ENCODE measurements at regions not wholly inside any gene's neighbourhood (a gene's known extent, or its start where the extent isn't known, plus 50 kb on each side); places are given as distances from the start of the nearest gene placed in this dataset.
A peak's percentile ranks its signal among the peaks of the same experiment; 100 is the strongest.

- H2BK12ac ChIP-seq (ENCODE audit: low read length), result no peak overlapping the region
- no CpG with 5 or more reads among the region's 5 CpGs for WGBS, 2 donors (ENCODE audit: extremely low coverage in 2 of 2, insufficient read length in 2 of 2, insufficient replicate concordance in 1 of 2)
These were observed 217.3 kb downstream of the SHQ1 start for GRCh38 chr3:72630969-72631344.

GRCh38 chr3:72630327-72630968 is 217.8 kb downstream of the SHQ1 start:
- no peak overlapping the region for H2AK5ac ChIP-seq (ENCODE audit: low read depth, low read length)
- H3K14ac ChIP-seq (ENCODE audit: low read length), result no peak overlapping the region
- H3K27ac ChIP-seq (replicated peaks; ENCODE audit: low read length), result no peak overlapping the region
- no peak overlapping the region for H2BK15ac ChIP-seq (ENCODE audit: low read length)
- no peak overlapping the region for H3K4ac ChIP-seq (ENCODE audit: low read length)
- no peak overlapping the region for H2BK120ac ChIP-seq (ENCODE audit: low read depth, low read length)
- H3K79me1 ChIP-seq (ENCODE audit: low read depth, low read length), result no peaks in the 10 kb centered on the region
- H3K18ac ChIP-seq (ENCODE audit: low read length), result no peak overlapping the region
- H3K36me3 ChIP-seq (replicated peaks in 1 of 2; ENCODE audit: control insufficient read depth in 2 of 2, insufficient read depth in 2 of 2, low read length in 2 of 2), result no peaks in the 10 kb centered on the region
- no peak for DNase-seq (ENCODE audit: low spot score)
- peaks cover 0 to 6% of the 10 kb centered on the region in 2 donors for H3K4me1 ChIP-seq (ENCODE audit: control insufficient read depth in 2 of 2, insufficient read depth in 1 of 2, low read depth in 1 of 2, low read length in 2 of 2)
- peaks cover 0 to 16% (median 0%) of the 10 kb centered on the region in 3 experiments for H3K27me3 ChIP-seq (ENCODE audit: control insufficient read depth in 3 of 3, insufficient read depth in 3 of 3, low read depth in 1 of 3, low read length in 3 of 3)
- no peak overlapping the region for H2BK5ac ChIP-seq (ENCODE audit: low read length)
- H4K8ac ChIP-seq (ENCODE audit: low read depth, low read length), result no peak overlapping the region
- H3K4me3 ChIP-seq (ENCODE audit: low read length in 2 of 2), result no peak overlapping the region
- no peak overlapping the region for H4K91ac ChIP-seq (ENCODE audit: low read depth, low read length, poor library complexity)
- H3K23ac ChIP-seq (ENCODE audit: low read depth, low read length, poor library complexity), result no peak overlapping the region
- no CpG with 5 or more reads among the region's 8 CpGs for WGBS, 2 donors (ENCODE audit: extremely low coverage in 2 of 2, insufficient read length in 2 of 2, insufficient replicate concordance in 1 of 2)
- no peak overlapping the region for H3K4me2 ChIP-seq (ENCODE audit: insufficient read depth, low read length, poor library complexity, severe bottlenecking)
- H2AFZ ChIP-seq (ENCODE audit: low read length), result no peak overlapping the region
- no peaks in the 10 kb centered on the region for H3K9me3 ChIP-seq (replicated peaks in 1 of 2; ENCODE audit: control insufficient read depth in 2 of 2, insufficient read depth in 1 of 2, low read depth in 1 of 2, low read length in 2 of 2)
- no peak overlapping the region for H2BK12ac ChIP-seq (ENCODE audit: low read length)
- no peak overlapping the region for H3K9ac ChIP-seq (ENCODE audit: low read depth, low read length, poor library complexity)

More at GRCh38 chr3:72630969-72631344, 217.3 kb downstream of the SHQ1 start:
- Histone ChIP-seq H3K4me3 (ENCODE audit: low read length in 2 of 2) (no peak overlapping the region), H3K36me3 (replicated peaks in 1 of 2; ENCODE audit: control insufficient read depth in 2 of 2, insufficient read depth in 2 of 2, low read length in 2 of 2) (no peaks in the 10 kb centered on the region), H2AK5ac (ENCODE audit: low read depth, low read length) (no peak overlapping the region), H3K9me3 (replicated peaks in 1 of 2; ENCODE audit: control insufficient read depth in 2 of 2, insufficient read depth in 1 of 2, low read depth in 1 of 2, low read length in 2 of 2) (no peaks in the 10 kb centered on the region), H3K14ac (ENCODE audit: low read length) (no peak overlapping the region), H3K9ac (ENCODE audit: low read depth, low read length, poor library complexity) (no peak overlapping the region), H3K27ac (replicated peaks; ENCODE audit: low read length) (no peak overlapping the region), H3K4me2 (ENCODE audit: insufficient read depth, low read length, poor library complexity, severe bottlenecking) (no peak overlapping the region), H4K91ac (ENCODE audit: low read depth, low read length, poor library complexity) (no peak overlapping the region), H3K27me3 (ENCODE audit: control insufficient read depth in 3 of 3, insufficient read depth in 3 of 3, low read depth in 1 of 3, low read length in 3 of 3) (peaks cover 0 to 11% (median 0%) of the 10 kb centered on the region in 3 experiments), H3K4me1 (ENCODE audit: control insufficient read depth in 2 of 2, insufficient read depth in 1 of 2, low read depth in 1 of 2, low read length in 2 of 2) (peaks cover 0 to 6% of the 10 kb centered on the region in 2 donors), H3K79me1 (ENCODE audit: low read depth, low read length) (no peaks in the 10 kb centered on the region), H3K4ac (ENCODE audit: low read length) (no peak overlapping the region), H2BK15ac (ENCODE audit: low read length) (no peak overlapping the region), H2AFZ (ENCODE audit: low read length) (no peak overlapping the region), H2BK120ac (ENCODE audit: low read depth, low read length) (no peak overlapping the region), H4K8ac (ENCODE audit: low read depth, low read length) (no peak overlapping the region), H3K23ac (ENCODE audit: low read depth, low read length, poor library complexity) (no peak overlapping the region), H2BK5ac (ENCODE audit: low read length) (no peak overlapping the region), H3K18ac (ENCODE audit: low read length) (no peak overlapping the region)
- DNase-seq (ENCODE audit: low spot score), result no peak

- Histone ChIP-seq H2BK15ac (ENCODE audit: low read length) (no peak overlapping the region), H4K8ac (ENCODE audit: low read depth, low read length) (no peak overlapping the region), H2BK120ac (ENCODE audit: low read depth, low read length) (no peak overlapping the region), H2AK5ac (ENCODE audit: low read depth, low read length) (no peak overlapping the region), H3K4me1 (ENCODE audit: control insufficient read depth in 2 of 2, insufficient read depth in 1 of 2, low read depth in 1 of 2, low read length in 2 of 2) (peaks cover 0 to 6% of the 10 kb centered on the region in 2 donors), H3K14ac (ENCODE audit: low read length) (no peak overlapping the region), H2BK12ac (ENCODE audit: low read length) (no peak overlapping the region), H3K9me3 (replicated peaks in 1 of 2; ENCODE audit: control insufficient read depth in 2 of 2, insufficient read depth in 1 of 2, low read depth in 1 of 2, low read length in 2 of 2) (no peaks in the 10 kb centered on the region), H4K91ac (ENCODE audit: low read depth, low read length, poor library complexity) (no peak overlapping the region), H3K4ac (ENCODE audit: low read length) (no peak overlapping the region), H3K9ac (ENCODE audit: low read depth, low read length, poor library complexity) (no peak overlapping the region), H3K4me3 (ENCODE audit: low read length in 2 of 2) (no peak overlapping the region), H3K18ac (ENCODE audit: low read length) (no peak overlapping the region), H2AFZ (ENCODE audit: low read length) (no peak overlapping the region), H3K36me3 (replicated peaks in 1 of 2; ENCODE audit: control insufficient read depth in 2 of 2, insufficient read depth in 2 of 2, low read length in 2 of 2) (no peaks in the 10 kb centered on the region), H3K79me1 (ENCODE audit: low read depth, low read length) (no peaks in the 10 kb centered on the region), H3K27me3 (ENCODE audit: control insufficient read depth in 3 of 3, insufficient read depth in 3 of 3, low read depth in 1 of 3, low read length in 3 of 3) (peaks cover 0 to 17% (median 0%) of the 10 kb centered on the region in 3 experiments), H3K4me2 (ENCODE audit: insufficient read depth, low read length, poor library complexity, severe bottlenecking) (no peak overlapping the region), H3K23ac (ENCODE audit: low read depth, low read length, poor library complexity) (no peak overlapping the region), H3K27ac (replicated peaks; ENCODE audit: low read length) (no peak overlapping the region), H2BK5ac (ENCODE audit: low read length) (no peak overlapping the region)
- no peak for DNase-seq (ENCODE audit: low spot score)
- no CpG with 5 or more reads among the region's 3 CpGs for WGBS, 2 donors (ENCODE audit: extremely low coverage in 2 of 2, insufficient read length in 2 of 2, insufficient replicate concordance in 1 of 2)
These were observed 219.0 kb downstream of the SHQ1 start for GRCh38 chr3:72629191-72629631.

- Histone ChIP-seq H3K4me3 (ENCODE audit: low read length in 2 of 2) (no peak overlapping the region), H4K8ac (ENCODE audit: low read depth, low read length) (no peak overlapping the region), H2AK5ac (ENCODE audit: low read depth, low read length) (no peak overlapping the region), H3K4me1 (ENCODE audit: control insufficient read depth in 2 of 2, insufficient read depth in 1 of 2, low read depth in 1 of 2, low read length in 2 of 2) (peaks cover 0 to 6% of the 10 kb centered on the region in 2 donors), H3K9ac (ENCODE audit: low read depth, low read length, poor library complexity) (no peak overlapping the region), H3K18ac (ENCODE audit: low read length) (peak overlapping the region; percentile 31), H2BK5ac (ENCODE audit: low read length) (no peak overlapping the region), H3K27me3 (ENCODE audit: control insufficient read depth in 3 of 3, insufficient read depth in 3 of 3, low read depth in 1 of 3, low read length in 3 of 3) (peaks cover 0 to 18% (median 0%) of the 10 kb centered on the region in 3 experiments), H2BK12ac (ENCODE audit: low read length) (no peak overlapping the region), H3K14ac (ENCODE audit: low read length) (no peak overlapping the region), H2BK15ac (ENCODE audit: low read length) (no peak overlapping the region), H3K36me3 (replicated peaks in 1 of 2; ENCODE audit: control insufficient read depth in 2 of 2, insufficient read depth in 2 of 2, low read length in 2 of 2) (no peaks in the 10 kb centered on the region), H4K91ac (ENCODE audit: low read depth, low read length, poor library complexity) (no peak overlapping the region), H3K4me2 (ENCODE audit: insufficient read depth, low read length, poor library complexity, severe bottlenecking) (no peak overlapping the region), H3K9me3 (replicated peaks in 1 of 2; ENCODE audit: control insufficient read depth in 2 of 2, insufficient read depth in 1 of 2, low read depth in 1 of 2, low read length in 2 of 2) (no peaks in the 10 kb centered on the region), H3K23ac (ENCODE audit: low read depth, low read length, poor library complexity) (no peak overlapping the region), H2AFZ (ENCODE audit: low read length) (no peak overlapping the region), H3K79me1 (ENCODE audit: low read depth, low read length) (no peaks in the 10 kb centered on the region), H3K27ac (replicated peaks; ENCODE audit: low read length) (no peak overlapping the region), H2BK120ac (ENCODE audit: low read depth, low read length) (no peak overlapping the region), H3K4ac (ENCODE audit: low read length) (peak overlapping the region; percentile 79)
- DNase-seq (ENCODE audit: low spot score), result no peak
- WGBS, 2 donors (ENCODE audit: extremely low coverage in 2 of 2, insufficient read length in 2 of 2, insufficient replicate concordance in 1 of 2), result no CpG with 5 or more reads among the region's 6 CpGs
These were observed 220.2 kb downstream of the SHQ1 start for GRCh38 chr3:72628065-72628464.

Data from neuronal stem cell (in vitro differentiated cells).